ENCODE measurements at regions not wholly inside any gene's neighbourhood (a gene's known extent, or its start where the extent isn't known, plus 50 kb on each side); places are given as distances from the start of the nearest gene placed in this dataset.

- no peak for TF ChIP-seq POLR2AphosphoS5 (IDR thresholded peaks at IDR 0.05; ENCODE audit: low read depth, low read length)
- no peak for TF ChIP-seq POLR2A (IDR thresholded peaks at IDR 0.05; ENCODE audit: low read depth, low read length)
- TF ChIP-seq TAF1 (IDR thresholded peaks at IDR 0.05; ENCODE audit: low read depth, low read length): no peak
- TF ChIP-seq PAX5 (IDR thresholded peaks at IDR 0.05; ENCODE audit: insufficient read depth, low read length, severe bottlenecking): no peak
- no peak for TF ChIP-seq SPI1 (IDR thresholded peaks at IDR 0.05; ENCODE audit: low read depth, low read length)
- TF ChIP-seq POU2F2 (IDR thresholded peaks at IDR 0.05; ENCODE audit: low read depth, low read length): no peak
These were observed 505.8 kb downstream of the SHQ1 start for GRCh38 chr3:72342450-72342849.

Data from GM12891 (cell line).